ENCODE measurements at regions not wholly inside any gene's neighbourhood (a gene's known extent, or its start where the extent isn't known, plus 50 kb on each side); places are given as distances from the start of the nearest gene placed in this dataset.

DNA sequence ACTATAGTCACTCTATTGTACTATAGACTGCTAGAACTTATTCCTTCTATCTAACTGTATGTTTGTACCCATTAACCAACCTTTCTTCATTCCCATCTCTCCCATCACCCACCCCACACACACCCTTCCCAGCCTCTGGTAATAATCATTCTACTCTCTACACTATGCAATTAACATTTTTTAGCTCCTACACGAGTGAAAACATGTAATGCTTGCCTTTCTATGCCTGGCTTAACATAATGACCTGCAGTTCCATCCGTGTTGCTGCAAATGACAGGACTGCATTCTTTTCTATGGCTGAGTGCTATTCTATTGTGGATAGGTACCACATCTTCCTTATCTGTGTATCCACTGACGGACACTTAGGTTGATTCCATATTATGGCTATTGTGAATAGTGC lies 95.5 kb downstream of the ALDH8A1 start:
- H3K36me3 ChIP-seq (ENCODE audit: low read depth): no peaks in the 10 kb centered on the region
- H3K9me2 ChIP-seq (ENCODE audit: insufficient read depth): no peaks in the 10 kb centered on the region; the same call in 1 of the 2 replicates
- no peak overlapping the region for H3K4me2 ChIP-seq
- TF ChIP-seq CTCF (conservative IDR thresholded peaks at IDR 0.05): no peak
- no peak for TF ChIP-seq EZH2 (IDR thresholded peaks at IDR 0.05; ENCODE audit: low read depth)
- H3K9me3 ChIP-seq (ENCODE audit: insufficient read depth, low read depth): no peaks in the 10 kb centered on the region
- CTCF ChIA-PET: no interaction called here
- POLR2A ChIA-PET (ENCODE audit: unreplicated experiment): no interaction called here
- no peak for DNase-seq
- H3K79me2 ChIP-seq (ENCODE audit: low read depth): no peaks in the 10 kb centered on the region
- H3F3A ChIP-seq (ENCODE audit: insufficient read depth, low read depth): no peaks in the 10 kb centered on the region
- no peak overlapping the region for H3K27ac ChIP-seq
- no peak overlapping the region for H2AFZ ChIP-seq
- no peaks in the 10 kb centered on the region for H3K27me3 ChIP-seq (ENCODE audit: insufficient read depth, low read depth)
- no peaks in the 10 kb centered on the region for H4K20me1 ChIP-seq (ENCODE audit: insufficient read depth)
- intact Hi-C loops (cut with micrococcal nuclease; ENCODE audit: unreplicated experiment): no loop called here
- BruUV-seq (replicated peaks): no TSS peak
- H3K4me1 ChIP-seq (replicated peaks; ENCODE audit: insufficient read depth): no peaks in the 10 kb centered on the region
- no peak overlapping the region for H3K4me3 ChIP-seq

GRCh38 chr6:134853111-134854055 lies 96.5 kb downstream of the ALDH8A1 start:
- no peaks in the 10 kb centered on the region for H3K9me3 ChIP-seq (ENCODE audit: insufficient read depth, low read depth)
- H3K4me2 ChIP-seq: no peak overlapping the region
- DNase-seq: no peak
- no peaks in the 10 kb centered on the region for H3K4me1 ChIP-seq (replicated peaks; ENCODE audit: insufficient read depth)
- ChIA-PET POLR2A (ENCODE audit: unreplicated experiment) (interaction anchor here (0.7 kb wide), 1 partner anchor 529 kb away, joined by 3 read pairs; no protein-coding TSS in a partner anchor), CTCF (no interaction called here)
- intact Hi-C loops (cut with micrococcal nuclease; ENCODE audit: unreplicated experiment): no loop called here
- H3K79me2 ChIP-seq (ENCODE audit: low read depth): no peaks in the 10 kb centered on the region
- no peaks in the 10 kb centered on the region; the same call in 1 of the 2 replicates for H3K9me2 ChIP-seq (ENCODE audit: insufficient read depth)
- H3K36me3 ChIP-seq (ENCODE audit: low read depth): no peaks in the 10 kb centered on the region
- no peak overlapping the region for H3K4me3 ChIP-seq
- peak overlapping the region; percentile 22; the same call in 1 of the 2 replicates for H2AFZ ChIP-seq
- H3K27me3 ChIP-seq (ENCODE audit: insufficient read depth, low read depth): no peaks in the 10 kb centered on the region
- no TSS peak for BruUV-seq (replicated peaks)
- H3F3A ChIP-seq (ENCODE audit: insufficient read depth, low read depth): no peaks in the 10 kb centered on the region
- no peak for TF ChIP-seq CTCF (conservative IDR thresholded peaks at IDR 0.05)
- no peak for TF ChIP-seq EZH2 (IDR thresholded peaks at IDR 0.05; ENCODE audit: low read depth)
- H4K20me1 ChIP-seq (ENCODE audit: insufficient read depth): no peaks in the 10 kb centered on the region
- H3K27ac ChIP-seq: no peak overlapping the region

GRCh38 chr6:134851548-134851947 lies 98.4 kb downstream of the ALDH8A1 start:
- Histone ChIP-seq H3K79me2 (ENCODE audit: low read depth) (no peaks in the 10 kb centered on the region), H3K4me3 (no peak overlapping the region), H4K20me1 (ENCODE audit: insufficient read depth) (no peaks in the 10 kb centered on the region), H3K9me2 (ENCODE audit: insufficient read depth) (no peaks in the 10 kb centered on the region), H3K4me2 (no peak overlapping the region), H3K27ac (no peak overlapping the region), H3K27me3 (ENCODE audit: insufficient read depth, low read depth) (no peaks in the 10 kb centered on the region), H3K4me1 (replicated peaks; ENCODE audit: insufficient read depth) (no peaks in the 10 kb centered on the region), H3K36me3 (ENCODE audit: low read depth) (no peaks in the 10 kb centered on the region), H3F3A (ENCODE audit: insufficient read depth, low read depth) (no peaks in the 10 kb centered on the region), H3K9me3 (ENCODE audit: insufficient read depth, low read depth) (no peaks in the 10 kb centered on the region), H2AFZ (no peak overlapping the region)
- POLR2A ChIA-PET (ENCODE audit: unreplicated experiment): no interaction called here
- no peak for DNase-seq
- intact Hi-C loops (cut with micrococcal nuclease; ENCODE audit: unreplicated experiment): no loop called here
- TF ChIP-seq CTCF (conservative IDR thresholded peaks at IDR 0.05) (no peak), EZH2 (IDR thresholded peaks at IDR 0.05; ENCODE audit: low read depth) (no peak)
- no TSS peak for BruUV-seq (replicated peaks)
- CTCF ChIA-PET: no interaction called here
